ENCODE measurements at regions not wholly inside any gene's neighbourhood (a gene's known extent, or its start where the extent isn't known, plus 50 kb on each side); places are given as distances from the start of the nearest gene placed in this dataset.

DNA sequence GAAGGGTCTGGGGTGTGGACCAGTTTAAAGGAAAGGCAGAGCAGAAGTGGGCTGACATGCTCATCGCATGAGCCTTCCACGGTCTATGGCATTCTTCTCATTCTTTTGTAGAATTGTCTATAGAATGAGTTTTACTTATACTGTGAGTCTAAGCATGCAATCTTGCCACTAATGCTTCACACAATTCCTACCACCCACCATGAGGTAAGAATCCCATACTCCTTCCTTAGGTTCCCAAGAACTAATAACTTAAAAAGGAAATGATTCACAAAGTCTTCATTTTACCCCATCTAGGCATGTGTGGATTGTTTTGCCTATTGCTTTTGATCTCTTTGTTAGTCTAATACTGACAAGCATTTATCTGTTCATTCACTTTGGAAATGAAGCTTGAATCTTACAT is 195.2 kb downstream of the LY86 start:
- ATAC-seq, result no peak
- no peak for DNase-seq

DNA sequence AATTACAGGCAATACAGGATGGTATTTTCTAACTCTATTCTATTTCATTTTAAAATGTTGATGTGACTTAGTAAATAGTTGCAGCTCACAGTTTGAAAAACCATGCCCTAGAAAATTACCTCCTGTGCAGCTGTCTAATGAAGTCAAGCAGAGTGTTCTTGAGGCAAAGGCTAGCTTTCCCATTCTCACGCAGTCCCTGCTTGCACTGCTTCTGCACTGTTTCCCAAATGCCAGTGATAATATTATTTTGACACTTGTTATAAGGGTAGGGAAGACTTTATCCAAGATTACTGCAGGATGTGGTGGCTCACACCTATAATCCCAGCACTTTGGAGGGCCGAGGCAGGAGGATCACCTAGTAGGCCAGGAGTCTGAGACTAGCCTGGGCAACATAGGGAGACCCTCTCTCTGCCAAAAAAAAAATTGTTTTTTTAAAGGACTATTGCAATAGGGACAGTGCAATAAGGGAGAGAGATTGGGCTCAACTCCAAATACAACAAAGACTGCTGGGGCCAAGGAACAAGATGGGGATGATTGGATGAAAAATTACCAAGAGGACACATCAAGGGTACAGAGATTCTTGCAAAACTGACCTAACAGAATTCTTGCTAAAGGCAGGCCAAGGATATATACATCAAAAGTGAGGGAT is 196.1 kb downstream of the LY86 start:
- DNase-seq (no peak), ATAC-seq (no peak)

DNA sequence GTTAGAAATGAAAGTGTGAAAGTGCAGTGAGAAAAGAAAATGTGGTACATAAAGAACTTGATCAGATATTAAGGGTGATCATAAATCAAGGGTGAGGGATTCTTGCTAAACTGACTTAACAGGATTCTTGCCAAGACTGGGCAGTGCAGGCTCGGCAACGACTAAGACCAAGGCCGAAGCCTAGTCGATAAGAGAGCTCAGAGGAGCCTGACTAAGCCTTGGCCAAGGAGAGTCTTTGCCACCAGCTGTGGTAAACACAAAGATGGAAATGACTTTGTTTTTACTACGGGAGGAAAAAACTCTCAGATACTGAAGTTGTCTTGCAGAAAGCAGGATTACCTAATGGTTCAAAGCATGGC is 196.6 kb downstream of the LY86 start:
- ATAC-seq (no peak), DNase-seq (no peak)

DNA sequence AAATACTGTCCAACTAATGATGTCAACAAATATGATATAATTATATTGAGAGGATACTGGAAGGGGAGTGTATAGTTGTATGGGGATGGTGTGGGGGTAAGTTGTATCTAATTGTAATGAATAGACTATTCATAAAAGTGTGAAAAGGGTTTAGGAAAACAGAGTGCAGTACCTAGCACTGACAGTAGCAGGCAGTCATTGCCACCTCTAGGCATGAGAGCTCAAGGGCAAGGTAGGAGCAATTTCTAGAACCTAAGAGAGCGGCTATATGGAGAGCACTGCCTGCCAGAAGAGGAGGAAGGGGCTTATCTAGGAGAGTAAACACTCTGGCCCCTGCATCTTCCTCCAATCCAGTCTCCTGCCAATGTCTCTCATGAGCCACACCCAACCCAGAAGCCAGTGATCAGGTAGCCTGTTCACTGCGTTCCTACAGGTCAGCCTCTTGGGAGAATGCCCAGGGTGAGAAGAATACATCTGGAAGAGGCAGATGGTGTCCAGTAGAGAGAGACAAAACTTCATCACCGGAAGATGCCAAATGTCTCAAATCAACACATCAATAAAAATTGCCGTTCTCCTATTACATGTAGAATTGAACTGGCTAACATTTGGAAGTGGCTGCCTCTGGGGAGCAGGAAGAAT is 200.0 kb downstream of the LY86 start:
- ATAC-seq (peak; percentile 40), DNase-seq (no peak)

DNA sequence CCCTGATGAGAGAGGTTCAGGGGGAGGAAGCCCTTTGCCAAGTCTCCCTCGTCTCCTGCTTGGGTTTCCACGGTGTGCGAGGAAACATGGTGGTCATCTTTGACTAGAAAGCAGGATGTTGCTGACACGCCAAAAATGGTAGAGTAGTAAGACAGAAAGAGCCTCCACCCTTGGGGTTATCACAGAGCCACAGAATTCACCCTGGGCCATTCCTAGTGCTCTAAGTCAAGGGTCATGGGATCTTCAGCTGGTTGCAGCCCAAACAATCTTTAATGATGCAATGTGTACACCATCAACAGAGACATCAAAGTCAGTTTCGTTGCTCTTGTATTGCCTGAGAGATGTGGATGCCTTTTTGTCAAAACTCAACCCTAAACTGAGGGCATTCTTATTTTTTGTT is 201.9 kb downstream of the LY86 start:
- no peak for DNase-seq
- ATAC-seq, result no peak

DNA sequence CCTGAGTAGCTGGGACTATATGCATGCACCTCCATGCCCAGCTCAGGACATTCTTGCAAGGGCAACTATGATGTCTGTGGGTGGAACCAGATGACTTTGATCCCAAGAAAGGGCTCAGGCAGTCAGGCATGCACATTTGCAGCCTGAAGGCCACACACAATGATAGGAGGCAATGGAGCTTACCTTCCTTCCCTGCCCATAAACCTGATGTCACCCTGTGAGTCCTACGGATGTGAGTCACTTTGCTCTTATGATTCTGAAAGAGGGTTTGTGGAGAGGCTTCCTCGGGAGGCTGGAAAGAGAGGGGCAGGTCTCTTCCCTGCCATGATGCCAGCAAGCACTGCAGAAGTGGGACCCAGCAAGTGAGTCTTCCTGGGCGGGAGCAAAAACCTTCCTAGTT is 202.4 kb downstream of the LY86 start:
- ATAC-seq, result no peak

GRCh38 chr6:6793388-6794250 is 205.1 kb downstream of the LY86 start:
- ATAC-seq, result peak; percentile 66

More for the DNA sequence above, 202.4 kb downstream of the LY86 start:
- DNase-seq, result no peak

DNA sequence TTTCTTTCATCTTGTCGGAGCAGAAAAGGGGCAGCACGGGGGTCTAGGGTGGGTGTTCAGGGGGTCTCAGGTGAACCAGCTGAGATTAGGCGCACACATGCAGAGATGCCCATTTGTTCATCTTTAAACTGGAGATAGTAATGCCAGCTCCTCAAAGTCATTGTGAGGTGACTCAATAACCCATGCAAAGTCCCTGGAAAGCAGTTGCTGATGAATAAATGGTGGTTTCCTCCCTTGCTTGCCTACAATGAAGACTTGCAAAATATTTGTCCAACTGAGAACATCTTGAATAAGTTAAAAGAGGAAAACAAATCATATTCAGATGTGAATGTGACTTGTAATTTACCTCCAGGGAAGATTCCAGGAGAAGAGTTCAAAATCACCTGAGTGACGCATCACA is 206.9 kb downstream of the LY86 start:
- DNase-seq (no peak), ATAC-seq (no peak)

More at GRCh38 chr6:6793388-6794250, 205.1 kb downstream of the LY86 start:
- DNase-seq, result no peak

GRCh38 chr6:6796818-6797217 is 208.3 kb downstream of the LY86 start:
- no peak for ATAC-seq
- no peak for DNase-seq

GRCh38 chr6:6798448-6798860 is 209.9 kb downstream of the LY86 start:
- peak; percentile 20 for DNase-seq
- ATAC-seq, result peak; percentile 54

DNA sequence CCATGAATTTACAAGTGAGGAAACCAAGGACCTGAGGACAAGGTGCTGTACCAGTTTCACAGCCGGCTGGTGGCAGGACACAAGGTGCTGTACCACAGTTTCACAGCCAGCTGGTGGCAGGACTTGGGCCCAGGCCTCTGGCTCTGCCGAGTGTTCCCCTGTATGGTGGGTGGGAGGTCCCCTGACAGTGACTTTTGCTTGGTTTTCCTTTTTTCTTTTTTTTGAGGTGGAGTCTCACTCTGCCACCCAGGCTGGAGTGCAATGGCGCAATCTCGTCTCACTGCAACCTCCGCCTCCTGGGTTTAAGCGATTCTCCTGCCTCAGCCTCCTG is 212.4 kb downstream of the LY86 start:
- ATAC-seq (no peak), DNase-seq (no peak)

- ATAC-seq (no peak), DNase-seq (no peak)
These were observed 213.2 kb downstream of the LY86 start for GRCh38 chr6:6801635-6802218.

DNA sequence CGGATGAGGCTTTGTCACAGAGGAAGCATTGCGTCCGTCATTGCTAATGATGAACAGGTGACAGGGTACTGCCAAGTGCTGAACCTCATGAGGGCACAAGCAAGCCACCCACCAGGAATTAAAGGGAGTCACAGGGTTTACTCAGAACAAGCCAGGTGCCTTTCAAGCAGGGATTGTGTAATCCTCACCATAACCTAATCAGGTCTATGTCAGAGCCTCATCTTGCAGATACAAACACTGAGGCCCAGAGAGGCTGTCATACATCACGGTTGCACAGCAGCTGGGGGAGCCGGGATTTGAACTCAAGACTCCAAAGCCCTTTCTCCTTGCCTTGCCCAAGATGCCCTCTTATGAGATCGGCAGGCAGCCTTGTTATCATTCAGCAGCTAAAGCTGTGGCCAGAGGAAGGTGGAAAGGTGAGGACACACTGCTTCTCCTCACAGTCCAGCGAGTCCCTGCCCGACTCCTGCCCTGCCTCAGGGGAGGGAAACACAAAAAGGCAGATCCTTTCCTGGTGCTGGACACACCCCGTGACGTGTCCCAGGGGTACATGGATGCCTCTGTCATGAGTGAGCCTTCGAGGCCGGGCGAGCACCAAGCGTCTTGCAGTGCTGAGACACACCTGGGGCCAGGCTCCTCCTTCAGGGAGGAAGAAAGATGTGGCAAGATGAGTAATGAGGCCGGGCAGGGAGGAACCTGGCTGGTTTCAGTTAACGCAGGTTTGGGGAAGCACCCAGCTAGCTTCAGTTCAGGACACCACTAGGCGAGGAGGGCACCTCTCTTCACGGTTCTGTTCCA is 214.9 kb downstream of the LY86 start:
- ATAC-seq, result peak; percentile 12
- peak; percentile 24 for DNase-seq

- DNase-seq, result no peak
- no peak for ATAC-seq
These were observed 216.5 kb downstream of the LY86 start for GRCh38 chr6:6804843-6805615.

GRCh38 chr6:6806844-6807518 is 218.5 kb downstream of the LY86 start:
- DNase-seq (no peak), ATAC-seq (no peak)

- no peak for ATAC-seq
- no peak for DNase-seq
These were observed 219.8 kb downstream of the LY86 start for GRCh38 chr6:6808343-6808742.

DNA sequence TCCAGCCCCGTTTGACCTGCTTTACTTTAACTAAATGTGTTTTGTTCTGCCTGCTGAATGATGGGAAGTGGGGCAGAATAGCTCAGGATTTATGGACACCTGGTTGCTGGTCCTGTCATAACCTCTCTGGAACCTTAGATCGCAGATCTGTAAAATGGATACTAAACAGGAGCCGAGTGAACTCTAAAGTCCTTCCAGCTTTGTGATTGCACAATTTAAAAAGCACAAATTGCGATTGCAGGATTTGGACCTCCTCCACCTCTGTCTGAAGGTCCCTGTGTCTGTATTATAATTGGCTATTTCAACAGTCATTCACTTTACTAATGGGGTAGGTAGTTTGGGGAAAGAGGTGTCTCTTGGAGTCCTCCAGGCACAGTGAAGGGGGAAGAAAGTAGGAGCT is 220.4 kb downstream of the LY86 start:
- DNase-seq (no peak), ATAC-seq (no peak)

GRCh38 chr6:6810727-6811126 is 222.2 kb downstream of the LY86 start:
- ATAC-seq (no peak), DNase-seq (no peak)

DNA sequence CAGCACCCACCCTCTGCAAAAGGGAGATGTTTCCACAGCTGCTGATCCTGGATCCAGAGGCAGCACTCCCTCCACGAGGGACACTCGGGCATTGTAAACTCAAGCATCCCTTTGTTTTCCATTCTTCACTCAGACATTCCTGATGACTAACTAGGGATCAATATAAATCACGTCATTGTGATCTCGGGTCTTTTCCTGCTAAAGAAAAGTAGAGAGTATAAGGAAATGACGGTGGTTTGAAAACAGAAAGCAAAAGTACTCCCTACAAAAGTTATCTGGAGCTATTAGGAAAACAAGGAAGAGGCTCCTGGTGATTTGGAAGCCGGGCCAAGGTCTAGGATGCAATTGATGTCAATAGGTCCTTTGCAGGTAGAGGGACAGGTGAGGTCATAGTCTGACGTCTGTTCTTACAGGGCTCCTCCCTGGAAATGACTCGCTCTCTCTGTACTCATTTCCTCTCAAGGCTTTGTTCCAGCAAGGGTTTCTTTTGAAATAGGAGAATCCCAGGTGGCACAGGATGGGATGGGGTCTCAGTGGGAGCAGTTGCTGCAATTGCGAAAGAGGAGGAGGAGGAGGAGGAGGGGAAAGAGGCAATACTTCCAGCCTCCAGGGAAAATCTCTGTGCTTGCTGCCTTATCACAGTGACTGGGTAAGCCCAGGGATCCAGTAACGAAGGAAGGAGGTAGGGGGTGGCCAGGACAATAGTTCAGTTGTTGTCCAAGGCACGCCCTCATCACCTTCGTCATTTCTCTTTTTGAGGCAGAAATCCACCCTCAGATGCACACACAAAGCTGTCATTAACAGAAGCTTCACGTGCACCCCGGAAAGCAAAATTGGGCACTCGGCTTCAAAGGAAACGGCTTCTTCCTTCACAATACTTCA is 222.8 kb downstream of the LY86 start:
- DNase-seq, result peak; percentile 20
- peak; percentile 58 for ATAC-seq

- no peak for ATAC-seq
- DNase-seq, result no peak
These were observed 223.9 kb downstream of the LY86 start for GRCh38 chr6:6812427-6812826.
